ENCODE measurements at regions not wholly inside any gene's neighbourhood (a gene's known extent, or its start where the extent isn't known, plus 50 kb on each side); places are given as distances from the start of the nearest gene placed in this dataset.
"Not testable (repeated sequence)": the region's sequence is repeated elsewhere in the genome, so short reads cannot be mapped to it uniquely, and the experiment has no call there.

DNA sequence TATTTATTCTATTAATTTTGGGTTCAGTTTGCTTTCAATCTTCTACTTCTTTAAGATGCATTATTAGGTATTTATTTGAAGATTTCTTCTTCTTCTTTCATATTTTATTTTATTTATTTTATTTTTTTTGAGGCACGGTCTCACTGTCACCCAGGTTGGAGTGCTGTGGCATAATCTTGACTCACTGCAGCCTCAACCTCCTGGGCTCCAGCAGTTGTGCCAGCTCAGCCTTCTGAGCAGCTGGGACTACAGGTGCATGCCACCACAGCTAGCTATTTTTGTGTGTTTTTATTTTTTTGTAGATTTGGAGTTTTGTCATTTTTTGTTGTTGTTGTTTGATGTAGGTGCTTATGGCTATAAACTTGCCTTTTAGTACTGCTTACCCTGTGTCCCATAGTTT, 543.2 kb upstream of the SGO1 start:
- DNase-seq (ENCODE audit: low read depth in 3 of 3): no peak

- DNase-seq (ENCODE audit: low read depth in 3 of 3): no peak
Observed at GRCh38 chr3:20726786-20727185, 540.8 kb upstream of the SGO1 start.

DNA sequence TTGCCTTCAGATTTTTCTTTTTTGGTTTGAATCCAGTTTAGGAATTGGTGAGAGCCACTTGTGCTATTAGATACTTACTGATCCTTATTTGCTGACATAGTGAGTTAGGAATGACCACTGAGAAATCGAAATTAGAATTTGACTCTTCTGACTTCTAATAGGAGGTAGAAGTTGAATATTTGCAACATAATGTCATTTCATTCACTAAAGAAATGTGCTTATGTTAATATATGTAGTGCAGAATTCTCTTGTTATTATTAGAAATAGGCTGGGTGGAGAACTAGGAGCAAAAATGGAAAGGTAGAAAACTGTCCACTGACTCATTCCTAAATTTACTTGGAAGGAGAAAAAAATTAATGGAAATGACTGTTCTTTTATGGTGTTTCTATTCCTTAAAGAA, 538.2 kb upstream of the SGO1 start:
- no peak for DNase-seq (ENCODE audit: low read depth in 3 of 3)

GRCh38 chr3:20716425-20716824, 530.4 kb upstream of the SGO1 start:
- not testable (repeated sequence) for DNase-seq (ENCODE audit: low read depth in 3 of 3)

GRCh38 chr3:20701641-20702040, 515.6 kb upstream of the SGO1 start:
- DNase-seq (ENCODE audit: low read depth in 3 of 3): no peak

- no peak for DNase-seq (ENCODE audit: low read depth in 3 of 3)
Observed at GRCh38 chr3:20700714-20701113, 514.7 kb upstream of the SGO1 start.

GRCh38 chr3:20698896-20699295, 512.9 kb upstream of the SGO1 start:
- no peak for DNase-seq (ENCODE audit: low read depth in 3 of 3)

- DNase-seq (ENCODE audit: low read depth in 3 of 3): no peak
Observed at GRCh38 chr3:20696388-20697150, 510.6 kb upstream of the SGO1 start.

DNA sequence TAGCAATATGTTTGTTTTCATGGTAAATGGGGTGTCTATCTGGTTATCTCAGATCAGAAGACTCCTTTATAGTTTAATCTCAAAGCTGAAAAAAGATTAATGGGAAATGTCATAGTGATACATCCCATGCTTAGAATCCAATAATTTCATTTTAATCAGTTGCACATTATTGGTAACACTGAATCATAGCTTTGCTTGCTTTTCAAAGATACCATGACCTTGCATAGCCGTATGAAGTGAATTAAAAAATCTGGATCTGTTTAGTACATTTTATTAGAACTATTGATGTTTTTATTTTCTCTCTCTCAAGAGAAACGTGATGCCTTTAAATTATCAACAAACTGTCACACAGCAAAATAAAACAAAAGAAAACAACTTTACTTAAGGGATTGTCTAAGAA, 506.7 kb upstream of the SGO1 start:
- no peak for DNase-seq (ENCODE audit: low read depth in 3 of 3)

DNA sequence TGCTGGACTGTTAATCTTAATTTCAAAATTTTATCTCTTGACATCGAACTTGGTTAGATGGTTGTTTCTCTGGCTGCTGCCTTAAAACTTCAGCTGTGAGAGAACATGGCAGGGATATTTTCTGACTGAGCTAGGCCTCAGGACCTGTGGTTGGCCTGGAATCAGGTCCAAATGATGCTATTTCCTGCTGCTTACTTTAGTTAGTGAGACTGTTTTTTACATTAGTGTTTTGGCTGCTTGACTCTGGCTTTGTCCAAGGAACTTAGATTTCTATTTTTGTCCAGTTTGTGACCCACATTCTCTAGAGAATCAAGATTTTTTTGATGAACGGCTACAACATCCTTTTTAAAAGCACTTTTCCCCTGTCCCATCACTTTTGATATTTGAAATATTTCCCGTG, 497.9 kb upstream of the SGO1 start:
- DNase-seq (ENCODE audit: low read depth in 3 of 3): no peak

DNA sequence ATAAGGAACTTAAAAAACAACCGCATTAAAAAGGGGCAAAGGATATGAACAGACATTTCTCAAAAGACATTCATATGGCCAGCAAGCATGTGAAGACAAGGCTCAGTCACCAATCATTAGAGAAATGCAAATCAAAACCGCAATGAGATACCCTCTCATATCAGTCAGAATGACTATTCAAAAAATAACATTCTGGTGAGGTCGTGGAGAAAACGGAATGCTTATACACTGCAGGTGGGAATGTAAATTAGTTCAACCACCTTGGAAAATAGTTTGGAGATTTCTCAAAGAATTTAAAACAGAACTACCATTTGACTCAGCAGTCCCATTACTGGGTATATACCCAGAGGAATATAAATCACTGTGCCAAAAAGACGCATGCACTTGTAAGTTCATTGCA, 496.6 kb upstream of the SGO1 start:
- DNase-seq (ENCODE audit: low read depth in 3 of 3): no peak

GRCh38 chr3:20680990-20681628, 495.1 kb upstream of the SGO1 start:
- DNase-seq (ENCODE audit: low read depth in 3 of 3): no peak

DNA sequence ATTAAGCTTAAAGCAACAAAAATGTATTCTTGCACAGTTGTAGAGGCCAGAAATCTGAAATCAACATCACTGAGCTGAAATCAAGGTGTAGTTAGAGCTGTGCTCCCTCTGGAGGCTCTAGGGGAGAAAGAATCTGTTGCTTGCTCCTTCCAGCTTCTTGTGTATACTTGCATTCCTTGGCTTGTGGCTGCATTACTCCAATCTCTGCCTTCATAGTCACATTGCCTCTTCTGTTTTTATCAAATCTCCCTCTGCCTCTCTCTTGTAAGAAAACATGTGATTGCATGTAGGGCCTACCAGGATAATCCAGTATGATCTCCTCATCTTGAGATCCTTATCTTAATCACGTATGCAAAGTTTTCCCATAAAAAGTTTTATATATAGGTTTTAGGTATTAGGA, 487.9 kb upstream of the SGO1 start:
- DNase-seq (ENCODE audit: low read depth in 3 of 3): no peak

DNA sequence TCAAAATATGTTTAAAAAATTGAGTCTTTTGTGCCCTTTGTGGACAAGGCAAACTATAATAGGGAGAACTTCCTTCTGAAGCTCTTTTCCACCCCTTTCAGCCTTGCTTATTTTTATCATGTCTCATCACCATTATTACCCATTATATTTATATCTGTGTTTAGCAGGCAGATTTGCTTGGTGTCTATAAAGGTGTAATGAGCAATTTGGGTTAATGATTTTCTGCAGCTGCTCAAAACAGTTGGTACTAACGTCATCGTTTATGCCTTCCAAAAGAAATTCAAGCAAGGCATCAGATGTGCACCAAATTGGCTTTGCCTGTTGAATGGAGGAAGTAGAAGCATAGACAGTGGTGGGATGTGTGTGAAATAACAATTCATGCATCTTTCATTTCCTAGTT, 483.7 kb upstream of the SGO1 start:
- DNase-seq (ENCODE audit: low read depth in 3 of 3): no peak

- DNase-seq (ENCODE audit: low read depth in 3 of 3): no peak
Observed at GRCh38 chr3:20669184-20669583, 483.2 kb upstream of the SGO1 start.

- DNase-seq (ENCODE audit: low read depth in 3 of 3): no peak
Observed at GRCh38 chr3:20668411-20668810, 482.4 kb upstream of the SGO1 start.

DNA sequence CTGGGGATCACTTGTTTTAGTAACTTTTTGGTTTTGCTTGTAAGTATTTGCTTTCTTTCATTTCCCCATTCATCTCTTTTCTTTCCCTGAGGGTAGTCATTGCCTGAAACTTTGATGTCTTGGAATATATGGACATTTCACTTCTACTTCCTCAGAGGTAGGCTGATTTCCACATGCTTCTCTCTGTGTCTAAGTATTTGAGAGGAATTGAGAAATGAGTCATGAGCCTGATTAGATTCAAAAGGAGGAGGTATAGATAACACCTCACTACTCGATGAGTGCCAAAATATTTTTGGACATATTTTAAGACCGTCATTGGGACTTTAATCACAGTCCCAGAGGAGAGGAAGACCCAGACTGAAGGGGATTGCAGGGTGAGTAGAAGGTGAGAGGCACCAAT, 480.1 kb upstream of the SGO1 start:
- no peak for DNase-seq (ENCODE audit: low read depth in 3 of 3)

DNA sequence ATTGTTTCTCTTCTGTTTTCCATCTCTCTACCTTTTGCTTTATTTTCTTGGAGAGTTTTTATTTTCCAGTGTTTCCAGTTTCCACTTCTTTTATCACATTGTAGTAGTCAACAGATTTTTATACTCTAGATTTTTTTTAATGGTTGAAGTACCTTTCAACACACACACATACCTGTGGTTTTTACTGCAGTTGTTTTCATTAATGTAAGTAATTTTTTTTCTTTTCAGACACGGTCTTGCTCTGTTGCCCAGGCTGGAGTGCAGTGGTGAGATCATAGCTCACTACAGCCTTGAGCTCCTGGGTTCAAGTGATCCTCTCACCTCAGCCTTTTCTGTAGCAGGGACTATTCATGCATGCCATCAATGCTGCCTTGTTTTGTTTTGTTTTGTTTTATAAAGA, 472.5 kb upstream of the SGO1 start:
- DNase-seq (ENCODE audit: low read depth in 3 of 3): no peak

GRCh38 chr3:20657560-20657959, 471.6 kb upstream of the SGO1 start:
- DNase-seq (ENCODE audit: low read depth in 3 of 3): no peak

DNA sequence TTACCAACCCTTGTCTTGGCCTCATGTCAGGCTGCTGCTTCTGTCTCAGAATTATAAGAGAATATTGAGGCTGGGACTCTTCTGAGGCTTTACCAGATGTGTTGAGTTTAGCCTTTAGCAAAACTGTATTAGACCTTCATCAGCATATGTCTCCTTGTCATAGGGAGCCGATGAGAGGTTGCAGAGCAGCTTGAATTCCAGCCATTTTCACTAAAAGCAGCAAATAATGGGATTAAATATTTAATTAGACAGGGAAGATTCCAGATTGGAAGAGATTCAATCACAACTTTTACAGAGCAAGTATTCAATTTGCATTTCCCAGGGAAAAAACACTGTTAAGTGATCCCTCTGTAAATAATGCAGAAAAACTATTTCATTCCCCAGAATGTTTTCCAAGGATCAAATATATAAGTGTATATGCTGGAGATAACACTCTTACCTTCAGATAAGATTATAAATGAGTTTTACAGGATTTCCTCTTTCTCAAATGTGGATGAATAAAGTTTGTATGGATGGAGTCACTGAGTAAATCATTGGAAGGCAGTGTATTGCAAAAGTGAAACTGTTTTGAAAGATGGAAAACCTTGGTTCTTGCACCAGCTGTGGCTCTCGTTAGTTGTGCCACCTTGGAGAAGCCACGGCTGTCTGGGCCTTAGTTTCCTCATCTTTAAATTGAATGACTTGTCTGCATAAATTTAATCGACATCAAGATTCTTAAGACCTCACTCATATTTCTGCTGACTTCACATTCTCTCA, 466.4 kb upstream of the SGO1 start:
- DNase-seq (ENCODE audit: low read depth in 3 of 3): no peak

DNA sequence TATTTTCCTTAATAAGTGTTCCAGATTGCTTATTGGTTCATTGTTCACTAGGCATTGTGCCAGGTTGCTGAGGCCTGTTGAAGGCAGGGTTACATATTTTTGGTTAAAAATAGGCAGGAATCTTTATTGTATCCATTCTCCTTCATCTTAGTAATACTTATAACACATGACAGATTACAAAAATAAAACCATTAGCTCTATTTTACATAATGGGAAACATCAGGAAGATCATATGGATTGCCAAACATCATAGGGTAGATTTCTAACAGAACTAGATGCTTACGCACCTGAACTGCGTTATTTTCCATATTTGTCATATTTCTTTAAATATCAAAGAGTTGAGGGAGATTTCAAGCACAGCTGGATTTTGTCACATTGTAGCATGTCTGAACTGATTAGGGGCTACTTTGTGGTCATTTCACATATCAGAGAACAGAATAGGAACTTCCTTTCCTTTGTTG, 462.9 kb upstream of the SGO1 start:
- no peak for DNase-seq (ENCODE audit: low read depth in 3 of 3)

DNA sequence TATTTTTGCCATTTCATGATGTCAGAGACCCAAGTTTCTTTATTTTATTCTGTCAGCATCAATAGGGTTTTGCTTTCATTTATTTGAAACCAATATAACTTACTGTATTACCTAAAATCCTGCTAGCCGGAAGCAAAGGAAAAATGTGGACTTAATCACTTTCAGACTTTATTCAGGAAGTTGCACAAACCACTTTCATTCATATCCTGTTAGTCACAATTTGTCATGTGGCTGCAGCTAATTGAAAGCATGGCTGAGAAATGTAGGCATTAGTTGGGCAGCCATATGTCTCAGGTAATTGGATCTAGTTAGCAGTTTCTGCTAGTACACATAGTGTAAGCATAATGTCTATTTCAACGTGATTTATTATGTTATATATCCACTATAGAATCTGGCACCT, 462.3 kb upstream of the SGO1 start:
- no peak for DNase-seq (ENCODE audit: low read depth in 3 of 3)

DNA sequence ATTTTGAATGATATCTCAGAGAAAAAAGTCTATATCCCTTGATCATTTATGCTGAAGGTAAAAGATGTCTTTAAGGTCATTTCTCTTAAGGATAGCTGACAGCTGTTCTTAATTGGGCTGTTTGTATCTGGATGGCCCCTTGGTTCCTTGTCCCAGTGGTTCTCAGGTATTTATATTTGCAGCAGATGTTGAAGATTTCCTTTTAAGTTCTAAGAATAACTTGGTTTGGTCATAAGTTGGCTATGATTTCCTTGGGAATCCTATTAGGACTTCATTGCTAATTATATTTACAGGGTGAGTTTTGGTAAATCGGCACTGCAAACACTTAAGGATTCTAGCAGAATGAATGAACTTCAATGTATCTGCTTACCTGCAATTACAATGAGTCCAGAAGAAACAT, 460.4 kb upstream of the SGO1 start:
- DNase-seq (ENCODE audit: low read depth in 3 of 3): no peak

All from stimulated activated CD4-positive, alpha-beta T cell treated with anti-CD3 and anti-CD28 coated beads, TNF-alpha, amount 100 ng/mL, for 24 hours (primary cell).